SK-N-SH treated with all-trans-retinoic acid at 6 μM for 48 hours (cell line): ENCODE measurements at regions not wholly inside any gene's neighbourhood (a gene's known extent, or its start where the extent isn't known, plus 50 kb on each side); places are given as distances from the start of the nearest gene placed in this dataset.

Experiments used
- GLIS3 ChIP-seq: fragments of 250-450 bp; sonication (Bioruptor Pico); IDR thresholded peaks from 2 replicates; pipeline ENCODE4 v1.5.0; 2020; ENCODE audit warnings: mild to moderate bottlenecking, moderate library complexity
- ISL1 ChIP-seq: fragments of 250-450 bp; sonication (Bioruptor Pico); IDR thresholded peaks from 2 replicates; pipeline ENCODE4 v2.1.2; 2022; ENCODE audit warnings: mild to moderate bottlenecking, moderate library complexity
- TCF4 ChIP-seq: fragments of 250-450 bp; sonication (Bioruptor Pico); IDR thresholded peaks from 2 replicates; pipeline ENCODE4 v1.8.0; 2021; ENCODE audit warnings: mild to moderate bottlenecking, moderate library complexity, borderline replicate concordance
- TOX ChIP-seq: fragments of 250-450 bp; sonication (Bioruptor Pico); IDR thresholded peaks from 2 replicates; pipeline ENCODE4 v1.8.0; 2021; ENCODE audit warnings: mild to moderate bottlenecking, moderate library complexity, borderline replicate concordance
- ZC3H10 ChIP-seq: fragments of 250-450 bp; sonication (Bioruptor Pico); IDR thresholded peaks from 2 replicates; pipeline ENCODE4 v1.5.1; 2021; ENCODE audit warnings: mild to moderate bottlenecking, moderate library complexity
- ZFP30 ChIP-seq: fragments of 450-650 bp; formaldehyde crosslinking; IDR thresholded peaks from 2 replicates; pipeline ENCODE4 v1.5.0; 2022; ENCODE audit warnings: mild to moderate bottlenecking, moderate library complexity
- ZNF70 ChIP-seq: fragments of 450-650 bp; formaldehyde crosslinking; IDR thresholded peaks from 2 replicates; pipeline ENCODE4 v1.5.0; 2020; ENCODE audit warnings: mild to moderate bottlenecking, moderate library complexity
- ZNF8 ChIP-seq: fragments of 450-650 bp; formaldehyde crosslinking; IDR thresholded peaks from 2 replicates; pipeline ENCODE4 v1.5.0; 2020; ENCODE audit warnings: mild to moderate bottlenecking, moderate library complexity
- TF ChIP-seq, protein P1 (sequence below): fragments of 250-450 bp; sonication (Bioruptor Pico); IDR thresholded peaks from 2 replicates; pipeline ENCODE4 v1.8.0; 2021; ENCODE audit warnings: low read depth, mild to moderate bottlenecking, moderate library complexity, borderline replicate concordance
- TF ChIP-seq, protein P2 (sequence below): fragments of 250-450 bp; sonication (Bioruptor Pico); IDR thresholded peaks from 2 replicates; pipeline ENCODE4 v1.5.0; 2020; ENCODE audit warnings: mild to moderate bottlenecking, moderate library complexity
- TF ChIP-seq, protein P3 (sequence below): fragments of 250-450 bp; sonication (Bioruptor Pico); IDR thresholded peaks from 2 replicates; pipeline ENCODE4 v1.8.0; 2020; ENCODE audit warnings: mild to moderate bottlenecking, moderate library complexity, borderline replicate concordance

DNA sequence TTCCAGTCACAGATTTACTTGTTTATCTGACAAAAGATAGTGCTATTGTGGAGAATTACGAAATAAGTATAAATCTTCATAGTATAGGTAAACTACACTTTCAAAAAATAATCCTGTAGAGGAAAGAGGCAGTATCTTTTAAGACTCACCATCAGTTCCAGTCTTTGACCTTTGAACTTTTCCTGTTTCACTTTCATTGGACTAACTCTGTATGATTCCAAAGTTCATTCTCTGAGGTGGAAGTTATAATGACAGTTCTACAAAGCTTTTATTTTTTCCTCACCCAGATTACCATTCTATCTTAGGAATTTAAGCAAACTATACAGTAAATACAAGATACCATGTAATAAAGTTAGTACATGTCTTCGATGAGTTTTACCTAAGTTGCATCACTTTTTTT lies 901.3 kb upstream of the SEMA6A start:
- TF ChIP-seq ZNF70 (CRISPR knock-in tag), result no peak
- TF ChIP-seq ISL1 (CRISPR knock-in tag), result no peak
- TF ChIP-seq ZNF8 (CRISPR knock-in tag), result no peak
- no peak for TF ChIP-seq TOX (CRISPR knock-in tag)
- TF ChIP-seq TCF4 (CRISPR knock-in tag), result no peak
- TF ChIP-seq, protein P1, sequence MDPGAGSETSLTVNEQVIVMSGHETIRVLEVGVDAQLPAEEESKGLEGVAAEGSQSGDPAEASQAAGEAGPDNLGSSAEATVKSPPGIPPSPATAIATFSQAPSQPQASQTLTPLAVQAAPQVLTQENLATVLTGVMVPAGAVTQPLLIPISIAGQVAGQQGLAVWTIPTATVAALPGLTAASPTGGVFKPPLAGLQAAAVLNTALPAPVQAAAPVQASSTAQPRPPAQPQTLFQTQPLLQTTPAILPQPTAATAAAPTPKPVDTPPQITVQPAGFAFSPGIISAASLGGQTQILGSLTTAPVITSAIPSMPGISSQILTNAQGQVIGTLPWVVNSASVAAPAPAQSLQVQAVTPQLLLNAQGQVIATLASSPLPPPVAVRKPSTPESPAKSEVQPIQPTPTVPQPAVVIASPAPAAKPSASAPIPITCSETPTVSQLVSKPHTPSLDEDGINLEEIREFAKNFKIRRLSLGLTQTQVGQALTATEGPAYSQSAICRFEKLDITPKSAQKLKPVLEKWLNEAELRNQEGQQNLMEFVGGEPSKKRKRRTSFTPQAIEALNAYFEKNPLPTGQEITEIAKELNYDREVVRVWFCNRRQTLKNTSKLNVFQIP (CRISPR knock-in tag), result no peak
- no peak for TF ChIP-seq ZFP30 (CRISPR knock-in tag)
- TF ChIP-seq, protein P2, sequence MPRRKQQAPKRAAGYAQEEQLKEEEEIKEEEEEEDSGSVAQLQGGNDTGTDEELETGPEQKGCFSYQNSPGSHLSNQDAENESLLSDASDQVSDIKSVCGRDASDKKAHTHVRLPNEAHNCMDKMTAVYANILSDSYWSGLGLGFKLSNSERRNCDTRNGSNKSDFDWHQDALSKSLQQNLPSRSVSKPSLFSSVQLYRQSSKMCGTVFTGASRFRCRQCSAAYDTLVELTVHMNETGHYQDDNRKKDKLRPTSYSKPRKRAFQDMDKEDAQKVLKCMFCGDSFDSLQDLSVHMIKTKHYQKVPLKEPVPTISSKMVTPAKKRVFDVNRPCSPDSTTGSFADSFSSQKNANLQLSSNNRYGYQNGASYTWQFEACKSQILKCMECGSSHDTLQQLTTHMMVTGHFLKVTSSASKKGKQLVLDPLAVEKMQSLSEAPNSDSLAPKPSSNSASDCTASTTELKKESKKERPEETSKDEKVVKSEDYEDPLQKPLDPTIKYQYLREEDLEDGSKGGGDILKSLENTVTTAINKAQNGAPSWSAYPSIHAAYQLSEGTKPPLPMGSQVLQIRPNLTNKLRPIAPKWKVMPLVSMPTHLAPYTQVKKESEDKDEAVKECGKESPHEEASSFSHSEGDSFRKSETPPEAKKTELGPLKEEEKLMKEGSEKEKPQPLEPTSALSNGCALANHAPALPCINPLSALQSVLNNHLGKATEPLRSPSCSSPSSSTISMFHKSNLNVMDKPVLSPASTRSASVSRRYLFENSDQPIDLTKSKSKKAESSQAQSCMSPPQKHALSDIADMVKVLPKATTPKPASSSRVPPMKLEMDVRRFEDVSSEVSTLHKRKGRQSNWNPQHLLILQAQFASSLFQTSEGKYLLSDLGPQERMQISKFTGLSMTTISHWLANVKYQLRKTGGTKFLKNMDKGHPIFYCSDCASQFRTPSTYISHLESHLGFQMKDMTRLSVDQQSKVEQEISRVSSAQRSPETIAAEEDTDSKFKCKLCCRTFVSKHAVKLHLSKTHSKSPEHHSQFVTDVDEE, result no peak
- TF ChIP-seq, protein P3, sequence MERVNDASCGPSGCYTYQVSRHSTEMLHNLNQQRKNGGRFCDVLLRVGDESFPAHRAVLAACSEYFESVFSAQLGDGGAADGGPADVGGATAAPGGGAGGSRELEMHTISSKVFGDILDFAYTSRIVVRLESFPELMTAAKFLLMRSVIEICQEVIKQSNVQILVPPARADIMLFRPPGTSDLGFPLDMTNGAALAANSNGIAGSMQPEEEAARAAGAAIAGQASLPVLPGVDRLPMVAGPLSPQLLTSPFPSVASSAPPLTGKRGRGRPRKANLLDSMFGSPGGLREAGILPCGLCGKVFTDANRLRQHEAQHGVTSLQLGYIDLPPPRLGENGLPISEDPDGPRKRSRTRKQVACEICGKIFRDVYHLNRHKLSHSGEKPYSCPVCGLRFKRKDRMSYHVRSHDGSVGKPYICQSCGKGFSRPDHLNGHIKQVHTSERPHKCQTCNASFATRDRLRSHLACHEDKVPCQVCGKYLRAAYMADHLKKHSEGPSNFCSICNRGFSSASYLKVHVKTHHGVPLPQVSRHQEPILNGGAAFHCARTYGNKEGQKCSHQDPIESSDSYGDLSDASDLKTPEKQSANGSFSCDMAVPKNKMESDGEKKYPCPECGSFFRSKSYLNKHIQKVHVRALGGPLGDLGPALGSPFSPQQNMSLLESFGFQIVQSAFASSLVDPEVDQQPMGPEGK (CRISPR knock-in tag), result no peak
- no peak for TF ChIP-seq ZC3H10 (CRISPR knock-in tag)
- no peak for TF ChIP-seq GLIS3 (CRISPR knock-in tag)
